HG03442 (cell line): ENCODE measurements at regions not wholly inside any gene's neighbourhood (a gene's known extent, or its start where the extent isn't known, plus 50 kb on each side); places are given as distances from the start of the nearest gene placed in this dataset.
"Not testable (repeated sequence)": the region's sequence is repeated elsewhere in the genome, so short reads cannot be mapped to it uniquely, and the experiment has no call there.

Experiments
- ATAC-seq: cut with Tn5 transposase; IDR thresholded peaks from one replicate; pipeline ENCODE4 v1.9.1; 2021; ENCODE audit warnings: mild to moderate bottlenecking, moderate library complexity; ENCODE audit not compliant: unreplicated experiment

DNA sequence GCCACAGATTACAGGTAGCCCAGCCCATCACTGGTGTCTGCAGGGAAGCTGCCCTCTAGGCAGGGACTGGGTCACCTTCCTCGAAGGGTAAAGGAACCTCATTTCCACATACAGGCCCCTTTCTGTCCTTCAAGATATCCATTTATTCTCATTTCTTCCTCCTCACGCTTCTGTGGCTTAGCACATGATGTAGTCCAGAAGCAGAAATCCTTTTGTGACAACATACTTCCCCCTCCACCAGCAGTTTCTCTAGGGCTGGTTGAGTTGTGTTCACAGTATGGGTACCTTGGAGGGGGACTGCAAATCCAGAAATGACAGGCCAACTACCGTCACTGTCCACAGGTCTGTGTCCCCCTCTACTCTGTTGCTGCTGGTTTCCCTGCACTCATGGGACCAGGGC lies 364.9 kb downstream of the ANAPC1 start:
- no peak for ATAC-seq

DNA sequence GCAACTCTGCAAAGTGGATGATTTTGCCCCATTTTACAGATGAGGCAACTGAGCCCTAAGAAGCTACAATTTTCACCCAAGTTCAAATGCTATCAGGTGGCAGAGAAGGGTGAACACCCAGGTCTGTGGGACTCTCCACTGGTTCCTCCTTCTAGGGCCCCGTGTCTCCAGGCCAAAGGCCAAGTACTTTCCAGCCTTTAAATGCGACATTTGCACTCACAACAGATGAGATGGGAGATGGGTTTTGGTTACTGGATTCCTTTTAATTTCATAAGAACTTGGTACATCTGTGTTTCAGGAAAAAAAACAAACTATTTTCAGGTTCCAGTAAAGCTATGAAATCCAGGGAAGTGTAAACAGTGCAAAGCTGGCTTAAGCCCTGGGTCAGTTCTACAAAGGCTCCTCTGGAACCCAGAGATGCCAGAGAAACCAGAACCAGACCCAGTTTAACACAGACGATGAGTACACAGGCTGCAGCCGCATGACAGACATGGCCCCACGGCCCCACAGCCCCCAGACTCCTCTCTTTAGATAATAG lies 361.7 kb downstream of the ANAPC1 start:
- ATAC-seq = no peak

DNA sequence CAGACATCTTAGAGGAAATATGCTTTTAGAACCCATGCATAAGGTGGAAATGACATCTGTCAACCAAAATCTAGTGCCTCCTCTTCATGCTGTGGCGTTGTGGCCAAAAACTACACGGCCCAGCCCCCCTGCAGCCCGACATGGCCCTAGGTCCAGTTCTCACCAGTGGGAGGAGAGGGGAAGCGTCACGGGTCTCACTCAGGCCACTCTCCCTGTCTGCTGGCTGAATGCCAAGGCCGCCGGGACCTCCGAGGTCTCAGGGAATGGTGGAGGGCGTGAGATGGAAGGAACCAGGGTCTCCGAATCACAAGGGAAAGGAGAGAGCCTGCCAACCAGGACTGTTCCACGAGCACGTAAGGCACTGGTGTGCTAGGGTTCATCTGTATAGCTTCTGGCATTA lies 361.0 kb downstream of the ANAPC1 start:
- ATAC-seq = no peak

DNA sequence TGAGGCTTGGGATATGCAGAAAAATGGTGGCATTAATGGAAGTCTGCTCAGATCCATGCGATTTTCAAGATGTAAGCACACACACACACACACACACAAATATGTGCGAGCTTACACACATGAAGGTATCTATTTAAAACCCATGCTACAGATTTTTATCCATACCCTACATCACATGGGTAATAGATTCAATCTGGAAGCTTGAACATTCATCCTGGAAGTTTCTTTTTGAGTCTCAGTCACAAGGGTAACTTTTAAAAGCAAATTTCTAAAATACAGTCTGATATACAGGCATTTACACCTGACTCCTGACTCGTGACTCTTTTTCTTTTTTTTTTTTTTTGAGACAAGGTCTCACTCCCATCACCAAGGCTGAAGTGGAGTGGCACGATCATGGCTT lies 359.0 kb downstream of the ANAPC1 start:
- not testable (repeated sequence) for ATAC-seq

DNA sequence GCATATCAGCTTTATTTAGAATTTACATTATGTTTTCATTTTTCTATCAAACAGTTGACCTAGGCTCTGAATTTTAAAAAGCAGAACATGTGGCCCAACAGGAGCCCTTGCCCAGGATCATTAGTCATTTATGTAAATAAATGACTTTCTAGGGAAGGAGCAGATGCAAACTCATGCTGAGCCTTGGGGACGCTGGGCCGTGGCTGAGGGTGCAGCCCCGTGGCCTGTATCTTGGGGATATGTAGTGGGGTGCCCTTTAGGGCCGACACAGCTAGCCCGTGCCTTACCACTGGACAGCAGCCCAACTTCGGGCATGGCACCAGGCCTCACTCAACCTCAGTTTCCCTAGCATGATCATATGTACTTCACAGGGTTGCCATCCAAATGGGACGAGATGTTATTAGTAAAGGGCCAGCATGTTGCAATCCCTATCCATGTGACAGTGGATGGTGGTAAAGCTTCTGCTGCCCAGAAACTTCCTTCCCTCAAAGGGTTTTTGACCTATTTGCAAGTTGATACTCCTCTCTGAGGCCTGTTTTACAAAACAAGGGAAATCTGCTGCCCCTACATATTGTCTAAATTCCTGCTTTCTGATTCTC lies 357.9 kb downstream of the ANAPC1 start:
- not testable (repeated sequence) for ATAC-seq

DNA sequence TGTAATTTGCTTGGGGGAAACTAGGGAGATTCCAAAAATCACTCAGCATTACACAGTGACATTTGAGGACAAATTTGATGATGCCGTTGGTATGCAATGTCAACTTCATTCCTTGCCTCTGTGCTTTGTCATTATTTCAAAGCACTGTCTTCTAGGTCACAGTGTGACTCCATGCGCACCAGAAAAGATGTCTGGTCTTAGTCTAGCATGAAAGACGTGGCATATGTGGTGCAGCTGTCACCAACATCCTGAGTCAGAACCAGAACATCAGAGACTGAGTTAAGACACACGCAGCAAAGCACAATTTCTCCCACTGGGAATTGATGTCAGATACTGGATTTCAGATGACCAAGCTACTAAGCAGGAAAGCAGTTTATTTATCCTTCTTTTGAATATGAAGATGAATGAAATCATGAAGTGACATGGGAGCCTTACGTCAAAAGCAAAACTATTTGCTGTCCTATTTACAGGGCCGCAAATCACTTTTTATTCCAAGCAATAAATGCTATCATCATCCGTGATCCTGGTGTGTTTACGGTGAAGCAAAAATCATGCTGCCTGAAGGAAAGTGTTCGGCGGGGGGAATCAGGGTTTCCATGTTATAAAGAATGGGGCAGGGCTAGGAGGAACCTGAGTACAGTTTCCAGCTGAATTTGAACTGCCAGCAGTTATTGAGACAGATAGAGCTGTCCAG lies 356.1 kb downstream of the ANAPC1 start:
- ATAC-seq = not testable (repeated sequence)

DNA sequence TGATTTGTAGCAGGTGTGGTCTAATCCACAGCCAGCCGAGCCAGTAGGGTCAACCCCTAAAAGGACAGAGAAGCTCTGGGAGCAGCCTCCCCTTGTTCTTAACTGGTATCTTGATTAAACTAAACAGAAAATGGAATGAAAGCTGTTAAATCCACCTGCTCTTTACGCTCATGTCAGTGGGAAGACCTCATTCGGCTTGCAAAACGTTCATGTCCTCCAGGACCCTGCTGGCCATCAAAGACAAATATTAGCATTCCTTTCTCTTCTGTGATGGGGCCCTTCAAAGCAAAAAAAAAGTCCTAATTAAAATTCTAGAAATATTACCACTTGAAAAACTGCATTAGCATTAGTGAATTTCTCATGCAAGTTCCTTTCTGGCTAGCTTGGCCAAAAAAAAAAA lies 355.0 kb downstream of the ANAPC1 start:
- not testable (repeated sequence) for ATAC-seq

DNA sequence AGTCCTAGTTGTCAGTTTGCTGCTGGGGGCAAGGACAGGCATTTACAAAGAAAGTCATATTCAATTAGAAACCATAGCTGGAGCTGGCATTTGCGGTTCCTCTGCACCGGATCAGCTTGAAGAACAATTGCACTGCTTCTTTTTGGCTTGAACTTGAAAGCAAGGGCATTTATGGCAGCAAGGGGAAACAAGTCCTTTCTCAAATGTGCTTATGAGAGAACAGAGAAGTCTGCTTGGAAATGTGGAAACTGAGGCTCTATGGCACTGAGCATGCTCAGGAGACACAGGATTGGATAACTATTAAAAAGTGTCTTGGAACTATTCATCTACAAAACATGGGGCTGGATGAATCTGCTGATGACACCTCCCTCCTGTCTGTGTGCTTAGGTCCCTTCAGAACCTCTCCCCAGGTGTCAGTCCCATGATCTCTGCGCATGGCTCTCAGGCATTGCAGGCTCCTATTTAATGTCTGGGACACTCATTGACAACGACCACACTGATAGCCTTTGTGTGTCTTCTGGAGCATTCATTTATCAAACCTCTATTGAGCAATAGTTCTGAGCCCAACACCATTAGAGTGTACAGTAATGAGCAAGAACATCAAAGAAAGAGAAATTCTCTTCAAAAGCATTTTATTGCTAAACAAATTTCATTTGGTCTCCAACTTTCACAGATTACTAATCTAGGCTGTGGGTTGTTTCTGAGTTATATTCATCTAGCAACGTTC lies 353.6 kb downstream of the ANAPC1 start:
- not testable (repeated sequence) for ATAC-seq

DNA sequence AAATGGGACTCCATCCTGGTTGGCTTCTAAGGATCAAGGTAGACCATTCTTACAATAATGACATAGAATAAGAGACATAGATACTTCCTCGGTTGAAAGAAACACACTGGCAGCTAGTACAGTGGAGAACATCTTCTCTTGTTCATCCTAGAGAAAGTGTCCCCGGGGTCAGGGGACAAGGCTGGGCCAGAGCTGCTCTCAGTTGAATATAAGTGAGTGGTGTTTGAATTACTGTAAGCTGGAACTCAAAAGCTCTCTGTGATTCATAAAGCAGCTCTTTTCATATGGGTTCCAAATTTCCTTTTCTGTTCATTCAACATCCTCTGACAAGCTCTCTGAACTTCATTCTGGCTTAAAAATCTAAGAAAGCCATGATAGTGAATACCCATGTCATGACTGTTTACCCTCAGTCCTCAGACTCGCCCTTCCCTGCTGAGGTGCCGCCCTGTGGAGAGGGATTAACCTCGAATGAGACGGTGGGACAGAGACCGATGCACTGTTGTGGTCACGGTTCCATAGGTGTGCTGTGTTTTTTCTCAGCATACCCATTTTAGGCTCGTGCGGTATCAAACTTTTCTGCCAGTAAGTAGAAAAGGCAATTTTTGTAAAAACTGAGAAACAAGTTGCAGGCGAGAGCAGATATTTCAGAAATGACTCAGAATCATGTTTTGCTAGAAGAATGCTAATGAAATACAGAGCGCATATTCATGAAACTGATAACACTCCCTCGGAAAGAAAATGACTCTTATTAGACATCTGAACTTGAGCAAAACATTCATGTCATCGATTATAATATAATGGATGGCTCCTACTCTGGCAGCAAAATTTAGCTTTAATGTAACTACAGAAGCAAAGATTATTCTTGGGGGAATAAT lies 351.1 kb downstream of the ANAPC1 start:
- not testable (repeated sequence) for ATAC-seq

DNA sequence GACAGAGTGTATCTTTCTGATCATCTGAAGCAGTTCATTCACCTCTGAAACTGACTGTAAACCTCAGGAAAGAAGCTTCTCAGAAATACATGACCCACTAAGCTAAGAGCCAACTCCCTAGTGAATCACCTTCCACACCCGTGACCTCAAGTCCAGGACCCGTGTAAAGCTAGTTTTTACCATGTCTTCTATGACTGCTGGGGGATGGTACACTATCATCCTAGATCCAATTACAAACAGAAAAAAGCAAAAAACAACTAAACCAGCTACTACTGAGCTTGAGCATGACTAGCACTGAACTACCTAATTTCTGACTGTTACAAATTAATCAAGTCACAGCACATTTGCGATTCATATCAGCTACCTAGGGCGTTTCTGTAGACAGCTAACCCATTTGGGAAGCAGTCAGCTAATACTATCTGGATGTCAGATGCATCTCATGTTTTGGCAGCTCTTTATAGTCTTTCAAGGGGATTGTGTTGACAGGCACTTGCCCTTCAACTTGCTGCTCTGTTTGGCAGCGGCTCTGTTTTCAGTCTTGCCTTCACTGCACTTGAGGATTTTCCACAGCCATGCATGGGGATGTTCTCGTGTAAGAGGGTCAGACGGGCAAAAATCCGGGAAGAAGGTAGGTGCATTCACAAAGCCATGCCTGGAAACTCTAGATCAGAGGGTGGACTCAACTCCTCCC lies 350.3 kb downstream of the ANAPC1 start:
- not testable (repeated sequence) for ATAC-seq

DNA sequence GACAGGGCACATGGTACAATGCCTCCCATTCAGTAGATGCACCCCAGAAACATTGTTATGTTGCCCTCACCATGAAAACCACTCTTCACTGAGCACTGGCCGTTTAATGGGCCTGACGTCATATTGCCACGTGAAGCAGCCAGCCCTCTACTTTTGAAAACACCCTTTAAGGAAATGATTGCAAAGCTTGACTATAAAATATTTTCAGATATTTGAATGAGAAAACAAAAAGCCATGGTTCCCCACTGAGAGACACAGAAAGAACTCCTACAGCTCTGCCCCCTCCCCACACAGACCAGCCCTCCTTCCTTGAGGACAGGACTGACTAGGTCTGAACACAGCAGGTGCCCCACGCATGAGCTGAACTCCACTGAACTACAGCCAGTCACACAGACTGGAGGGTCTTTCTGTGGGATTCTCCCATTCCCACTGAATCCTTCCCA lies 349.1 kb downstream of the ANAPC1 start:
- no peak for ATAC-seq

DNA sequence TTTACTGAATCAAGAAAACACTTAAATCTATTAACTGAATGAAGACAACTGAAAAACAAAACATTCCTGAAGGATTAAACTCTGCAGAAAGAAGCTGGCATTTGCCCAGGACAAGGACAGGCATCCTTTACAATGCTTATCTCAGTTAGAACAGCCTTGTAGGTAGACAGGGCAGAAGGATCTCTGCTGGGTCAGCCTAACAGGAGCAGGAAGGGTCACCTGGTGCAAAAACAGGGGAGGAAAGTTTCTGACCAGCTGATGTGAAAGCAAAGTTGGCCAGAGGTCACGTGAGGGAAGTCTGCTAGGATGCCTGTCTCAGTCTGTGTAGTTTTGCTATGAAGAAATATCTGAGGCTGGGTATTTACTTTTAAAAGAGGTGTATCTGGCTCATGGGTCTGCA lies 348.6 kb downstream of the ANAPC1 start:
- ATAC-seq = no peak

DNA sequence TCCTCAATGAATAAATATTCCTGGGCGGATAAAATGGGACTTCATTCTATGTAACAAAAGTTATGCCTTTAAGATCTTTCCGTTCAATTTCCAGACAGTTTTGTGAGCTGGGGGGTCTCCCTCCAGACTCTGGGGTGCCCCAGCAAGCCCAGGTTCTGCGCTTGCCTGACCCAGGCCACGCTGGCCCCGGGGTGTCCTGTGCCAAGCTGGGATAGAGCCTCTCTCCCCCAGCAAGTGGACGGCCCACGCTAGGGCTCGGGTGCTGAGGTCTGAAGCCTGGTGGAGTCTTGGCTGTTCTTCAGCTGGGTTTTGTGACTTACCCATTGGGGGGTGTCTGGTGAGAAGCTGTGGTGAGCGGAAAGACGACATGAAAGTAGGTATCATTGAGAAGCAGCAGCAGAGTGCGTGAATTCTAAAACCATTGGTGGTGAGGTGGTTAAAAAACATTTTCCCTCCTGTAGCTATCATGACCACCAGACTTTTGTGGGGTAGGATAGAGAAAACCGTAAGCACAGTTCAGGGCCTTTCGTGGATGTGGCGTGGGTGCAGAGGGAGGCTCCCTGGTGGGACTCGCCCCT lies 346.8 kb downstream of the ANAPC1 start:
- ATAC-seq = no peak

DNA sequence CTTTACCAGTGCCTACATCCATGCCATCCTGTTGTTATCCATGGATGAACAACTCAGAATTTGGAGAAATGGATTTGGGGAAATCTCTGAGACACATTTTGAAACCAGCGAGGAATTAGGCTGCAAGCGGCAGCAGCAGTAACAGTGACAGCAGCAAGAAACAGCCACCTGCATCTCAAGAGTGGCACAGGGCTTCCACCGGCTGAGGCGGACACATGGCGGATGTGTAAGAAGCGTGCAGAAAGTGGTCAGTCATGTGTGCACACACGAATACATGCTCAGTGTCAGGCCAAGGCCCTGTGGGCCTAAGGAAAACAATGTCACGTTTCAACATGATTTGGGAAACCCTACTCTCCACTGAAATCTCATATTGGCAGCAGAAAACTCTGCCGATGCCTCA lies 344.0 kb downstream of the ANAPC1 start:
- not testable (repeated sequence) for ATAC-seq

DNA sequence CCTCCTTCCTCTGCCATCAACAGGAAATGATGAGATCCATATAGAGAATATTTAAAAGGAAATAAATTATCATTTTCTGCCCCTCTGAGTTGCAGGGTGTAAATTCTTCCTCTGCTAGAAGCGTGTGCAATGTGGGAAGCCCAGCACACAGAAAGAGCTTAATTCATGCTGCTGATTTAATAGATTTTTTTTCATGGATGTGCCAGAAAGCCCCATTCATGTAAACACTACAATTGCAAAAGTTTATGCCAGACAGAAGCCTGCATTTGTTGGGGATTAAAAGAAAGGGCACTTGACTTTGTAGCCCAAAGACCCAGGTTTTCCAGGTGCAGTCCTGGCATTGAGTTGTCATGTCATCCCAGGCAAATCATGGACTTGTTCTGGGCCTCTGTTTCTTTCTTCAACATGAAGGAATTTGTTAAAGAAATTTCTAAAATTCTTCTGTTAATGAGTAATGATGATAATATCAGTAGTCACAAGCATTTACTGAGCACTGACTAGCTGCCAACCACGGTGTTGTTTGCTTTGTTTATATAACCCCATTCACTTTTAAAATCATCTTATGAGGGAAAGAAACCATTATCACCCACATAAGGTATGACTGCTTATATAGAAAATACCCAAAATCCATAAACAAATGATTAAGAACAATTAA lies 341.7 kb downstream of the ANAPC1 start:
- ATAC-seq = not testable (repeated sequence)

DNA sequence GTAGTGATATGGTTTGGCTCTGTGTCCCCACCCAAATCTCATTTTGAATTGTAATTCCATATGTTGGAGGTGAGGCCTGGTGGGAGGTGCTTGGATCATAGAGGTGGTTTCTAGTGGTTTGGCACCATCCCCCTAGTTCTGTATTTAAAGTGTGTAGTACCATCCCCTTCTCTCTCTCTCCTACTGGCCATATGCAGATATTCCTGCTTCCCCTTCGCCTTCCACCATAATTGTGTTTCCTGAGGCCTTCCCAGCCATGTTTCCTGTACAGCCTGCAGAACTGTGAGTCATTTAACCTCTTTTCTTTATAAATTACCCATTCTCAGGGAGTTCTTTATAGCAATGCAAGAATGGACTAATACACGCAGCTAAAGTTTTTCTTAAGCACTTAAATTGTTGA lies 340.0 kb downstream of the ANAPC1 start:
- not testable (repeated sequence) for ATAC-seq

DNA sequence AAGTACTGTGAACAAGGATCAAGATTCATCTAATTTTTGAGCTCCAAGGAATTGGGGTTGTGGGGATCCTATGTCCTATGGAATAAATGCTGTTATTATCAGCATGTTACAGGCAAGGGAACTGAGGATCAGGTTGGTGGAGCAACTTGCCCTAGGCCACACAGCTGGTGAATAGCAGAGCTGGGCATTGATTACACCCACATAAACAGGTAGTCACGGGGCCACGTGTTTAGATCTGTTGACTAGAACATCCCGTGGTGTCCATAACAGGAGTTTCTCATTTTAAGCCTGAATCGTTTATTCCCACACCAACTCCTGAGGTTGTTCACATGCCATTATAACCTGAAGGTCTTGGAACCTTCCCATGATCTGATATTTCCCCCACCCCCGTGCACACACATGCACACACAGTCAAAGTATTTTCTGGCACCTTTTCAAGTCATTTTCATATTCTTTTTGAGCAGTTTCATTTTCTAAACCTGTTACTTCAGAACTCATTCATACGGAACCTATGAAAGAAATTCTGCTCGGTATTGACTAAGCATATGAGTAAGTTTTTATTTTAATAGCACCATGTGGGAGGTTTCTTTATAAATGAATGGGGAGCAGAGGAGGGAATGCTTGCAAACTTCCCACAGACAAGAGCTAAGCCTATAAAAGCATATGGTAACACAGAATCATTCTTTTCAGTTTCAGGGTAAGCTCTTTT lies 338.1 kb downstream of the ANAPC1 start:
- not testable (repeated sequence) for ATAC-seq

DNA sequence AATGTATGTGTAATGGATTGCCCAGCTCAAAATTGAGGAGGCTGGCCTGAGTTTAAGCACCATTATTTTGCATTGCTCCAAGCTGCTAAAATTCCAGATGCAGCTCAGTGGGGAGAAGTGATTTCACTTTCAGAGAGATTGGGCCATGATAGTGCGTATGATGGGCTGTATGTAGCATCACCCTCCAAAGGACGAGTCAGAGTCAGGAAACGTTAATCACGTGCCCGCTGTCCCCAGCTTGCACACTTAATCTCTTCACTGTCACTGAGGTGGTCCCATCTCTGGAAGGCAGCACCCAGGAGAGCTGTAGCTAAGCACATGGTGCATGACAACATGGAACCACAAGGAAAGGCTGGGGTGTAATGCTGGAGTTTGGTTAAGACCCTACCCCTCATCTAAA lies 337.4 kb downstream of the ANAPC1 start:
- not testable (repeated sequence) for ATAC-seq

DNA sequence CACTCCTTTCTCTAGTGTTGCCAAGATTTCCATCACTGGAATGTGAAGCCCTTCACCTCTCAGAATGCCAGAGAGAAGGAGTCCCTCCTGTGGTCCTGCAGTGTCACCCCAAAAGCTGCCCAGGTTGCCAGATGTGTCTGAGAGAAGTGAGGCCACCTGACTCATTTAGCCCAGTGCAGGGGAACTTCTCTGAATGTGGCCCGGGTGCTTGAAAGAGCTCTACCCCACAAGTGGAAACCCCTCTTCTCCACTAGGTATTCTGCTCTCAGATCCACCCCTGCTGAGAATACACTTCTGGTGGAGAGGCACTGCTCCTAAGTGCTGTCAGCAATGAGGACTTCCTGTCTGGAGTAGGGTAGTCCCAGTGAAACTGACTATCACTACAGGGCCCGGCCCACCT lies 334.8 kb downstream of the ANAPC1 start:
- ATAC-seq = not testable (repeated sequence)
